Tibial nerve (tissue), 4 donors: ENCODE measurements at regions not wholly inside any gene's neighbourhood (a gene's known extent, or its start where the extent isn't known, plus 50 kb on each side); places are given as distances from the start of the nearest gene placed in this dataset.

ENCODE experiments used
- DNase-seq, 2 donors: peaks; one replicate each; pipeline ENCODE4 v3.0.0-alpha.2; 2019; ENCODE audit warnings: low spot score in 2 of 2
- H3K27ac ChIP-seq, 4 donors: fragments of 200-600 bp; sonication (generic) in 3 of 4; one replicate each; pipeline ENCODE4 v1.5.1; 2017 to 2019; ENCODE audit warnings: mild to moderate bottlenecking in 1 of 4
- H3K27me3 ChIP-seq, 2 donors: fragments of 200-600 bp; sonication (generic) in 1 of 2; one replicate each; pipeline versions ENCODE4 v1.5.1 to v1.6.0; 2017 to 2019
- H3K36me3 ChIP-seq, 3 donors: fragments of 200-600 bp; sonication (generic); one replicate each; pipeline ENCODE4 v1.5.1; 2018 to 2019
- H3K4me1 ChIP-seq, 4 donors: fragments of 200-600 bp; sonication (generic) in 3 of 4; one replicate each; pipeline ENCODE4 v1.5.1; 2017 to 2019
- H3K4me3 ChIP-seq, 4 donors: fragments of 200-600 bp; sonication (generic) in 3 of 4; one replicate each; pipeline ENCODE4 v1.5.1; 2017 to 2019; ENCODE audit warnings: mild to moderate bottlenecking in 1 of 4, moderate library complexity in 1 of 4
- H3K9me3 ChIP-seq, 4 donors: fragments of 200-600 bp; sonication (generic) in 3 of 4; one replicate each; pipeline ENCODE4 v1.5.1; 2017 to 2019
- EP300 ChIP-seq, 2 donors: sonication (generic); formaldehyde crosslinking; IDR thresholded peaks; one replicate each; pipeline ENCODE4 v1.6.1; 2017; ENCODE audit warnings: antibody characterized with exemption in 2 of 2, mild to moderate bottlenecking in 1 of 2
- POLR2A ChIP-seq, 2 donors: fragments of 450-650 bp; IDR thresholded peaks; one replicate each; pipeline ENCODE4 v1.6.1; 2017; ENCODE audit warnings: antibody characterized with exemption in 2 of 2, mild to moderate bottlenecking in 2 of 2, moderate library complexity in 2 of 2
- WGBS, 2 donors: methylation state at CpG; one replicate each; pipeline ENCODE4 v1.1.5; 2018; 5-methylcytosine and 5-hydroxymethylcytosine counted together
- TF ChIP-seq, protein P1 (sequence below), 5 experiments: fragments of 200-600 bp in 3 of 5; fragments of 450-650 bp in 2 of 5; sonication (generic) in 3 of 5; IDR thresholded peaks; one replicate each; pipeline ENCODE4 v1.5.1; 2016 to 2019; ENCODE audit warnings: antibody characterized with exemption in 5 of 5, mild to moderate bottlenecking in 3 of 5, moderate library complexity in 2 of 5

GRCh38 chr6:62474793-62475192 lies 188.8 kb upstream of the KHDRBS2 start:
- H3K9me3 ChIP-seq, result no peaks in the 10 kb centered on the region
- no peak for TF ChIP-seq EP300 (IDR thresholded peaks at IDR 0.05)
- TF ChIP-seq POLR2A (IDR thresholded peaks at IDR 0.05), result no peak
- TF ChIP-seq, protein P1, sequence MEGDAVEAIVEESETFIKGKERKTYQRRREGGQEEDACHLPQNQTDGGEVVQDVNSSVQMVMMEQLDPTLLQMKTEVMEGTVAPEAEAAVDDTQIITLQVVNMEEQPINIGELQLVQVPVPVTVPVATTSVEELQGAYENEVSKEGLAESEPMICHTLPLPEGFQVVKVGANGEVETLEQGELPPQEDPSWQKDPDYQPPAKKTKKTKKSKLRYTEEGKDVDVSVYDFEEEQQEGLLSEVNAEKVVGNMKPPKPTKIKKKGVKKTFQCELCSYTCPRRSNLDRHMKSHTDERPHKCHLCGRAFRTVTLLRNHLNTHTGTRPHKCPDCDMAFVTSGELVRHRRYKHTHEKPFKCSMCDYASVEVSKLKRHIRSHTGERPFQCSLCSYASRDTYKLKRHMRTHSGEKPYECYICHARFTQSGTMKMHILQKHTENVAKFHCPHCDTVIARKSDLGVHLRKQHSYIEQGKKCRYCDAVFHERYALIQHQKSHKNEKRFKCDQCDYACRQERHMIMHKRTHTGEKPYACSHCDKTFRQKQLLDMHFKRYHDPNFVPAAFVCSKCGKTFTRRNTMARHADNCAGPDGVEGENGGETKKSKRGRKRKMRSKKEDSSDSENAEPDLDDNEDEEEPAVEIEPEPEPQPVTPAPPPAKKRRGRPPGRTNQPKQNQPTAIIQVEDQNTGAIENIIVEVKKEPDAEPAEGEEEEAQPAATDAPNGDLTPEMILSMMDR (IDR thresholded peaks at IDR 0.05), result no peak
- H3K27me3 ChIP-seq, result no peaks in the 10 kb centered on the region
- no peaks in the 10 kb centered on the region for H3K36me3 ChIP-seq
- no peak overlapping the region for H3K4me3 ChIP-seq
- H3K27ac ChIP-seq, result no peak overlapping the region
- no peak for DNase-seq
- H3K4me1 ChIP-seq, result no peaks in the 10 kb centered on the region
- 90 to 94% methylated on average over 3 of the region's 3 CpGs for WGBS, 2 donors

- no peaks in the 10 kb centered on the region for H3K27me3 ChIP-seq
- no peak overlapping the region for H3K4me3 ChIP-seq
- H3K4me1 ChIP-seq, result no peaks in the 10 kb centered on the region
- TF ChIP-seq, protein P1 (IDR thresholded peaks at IDR 0.05), result no peak
- no peak for TF ChIP-seq POLR2A (IDR thresholded peaks at IDR 0.05)
- no peak for TF ChIP-seq EP300 (IDR thresholded peaks at IDR 0.05)
- H3K9me3 ChIP-seq, result no peaks in the 10 kb centered on the region
- H3K36me3 ChIP-seq, result no peaks in the 10 kb centered on the region
- 95 to 99% methylated on average over 2 of the region's 2 CpGs for WGBS, 2 donors
- DNase-seq, result no peak
- no peak overlapping the region for H3K27ac ChIP-seq
Observed at GRCh38 chr6:62466607-62467006, 180.6 kb upstream of the KHDRBS2 start.

DNA sequence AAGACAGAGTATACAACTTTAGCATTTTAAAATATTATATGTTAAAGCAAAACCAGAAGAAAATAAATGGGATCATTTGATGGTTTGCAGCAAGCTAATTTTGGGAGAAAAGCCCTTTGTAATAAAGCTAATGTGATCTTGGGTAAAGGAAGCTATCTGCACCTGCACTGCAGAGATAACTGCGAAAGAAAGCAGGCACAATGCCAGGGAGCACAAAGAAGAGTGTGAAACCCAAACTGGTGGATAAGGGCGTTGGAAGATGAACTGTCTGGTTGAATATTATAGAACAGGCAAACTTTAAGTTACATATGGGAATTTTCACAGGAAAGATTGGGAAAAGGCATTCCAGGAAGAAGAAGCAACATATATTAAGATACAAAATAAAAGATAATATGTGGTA lies 179.2 kb upstream of the KHDRBS2 start:
- H3K4me3 ChIP-seq, result no peak overlapping the region
- 70 to 71% methylated on average over 2 of the region's 2 CpGs for WGBS, 2 donors
- H3K27ac ChIP-seq, result no peak overlapping the region
- no peaks in the 10 kb centered on the region for H3K4me1 ChIP-seq
- H3K36me3 ChIP-seq, result no peaks in the 10 kb centered on the region
- TF ChIP-seq, protein P1 (IDR thresholded peaks at IDR 0.05), result no peak
- TF ChIP-seq POLR2A (IDR thresholded peaks at IDR 0.05) (no peak), EP300 (IDR thresholded peaks at IDR 0.05) (no peak)
- no peaks in the 10 kb centered on the region for H3K27me3 ChIP-seq
- DNase-seq, result no peak
- H3K9me3 ChIP-seq, result no peaks in the 10 kb centered on the region

- no peaks in the 10 kb centered on the region for H3K9me3 ChIP-seq
- H3K27me3 ChIP-seq, result no peaks in the 10 kb centered on the region
- no peak for DNase-seq
- 92 to 94% methylated on average over 2 of the region's 2 CpGs for WGBS, 2 donors
- H3K27ac ChIP-seq, result no peak overlapping the region
- H3K4me1 ChIP-seq, result no peaks in the 10 kb centered on the region
- no peaks in the 10 kb centered on the region for H3K36me3 ChIP-seq
- H3K4me3 ChIP-seq, result no peak overlapping the region
- TF ChIP-seq EP300 (IDR thresholded peaks at IDR 0.05) (no peak), POLR2A (IDR thresholded peaks at IDR 0.05) (no peak)
- TF ChIP-seq, protein P1 (IDR thresholded peaks at IDR 0.05), result no peak
Observed at GRCh38 chr6:62452586-62452985, 166.6 kb upstream of the KHDRBS2 start.

GRCh38 chr6:62446647-62447316 lies 160.8 kb upstream of the KHDRBS2 start:
- Histone ChIP-seq H3K27me3 (no peaks in the 10 kb centered on the region), H3K27ac (no peak overlapping the region), H3K4me1 (no peaks in the 10 kb centered on the region), H3K9me3 (no peaks in the 10 kb centered on the region), H3K36me3 (no peaks in the 10 kb centered on the region), H3K4me3 (no peak overlapping the region)
- WGBS, 2 donors, result 79 to 83% methylated on average over 2 of the region's 2 CpGs
- DNase-seq, result no peak
- no peak for TF ChIP-seq EP300 (IDR thresholded peaks at IDR 0.05)
- TF ChIP-seq, protein P1 (IDR thresholded peaks at IDR 0.05), result no peak
- TF ChIP-seq POLR2A (IDR thresholded peaks at IDR 0.05), result no peak
